GM12878 (cell line): ENCODE measurements at regions not wholly inside any gene's neighbourhood (a gene's known extent, or its start where the extent isn't known, plus 50 kb on each side); places are given as distances from the start of the nearest gene placed in this dataset.

Experiments
- ASH2L ChIP-seq: fragments of 300-600, 200-600 bp; sonication (generic); IDR thresholded peaks from 2 replicates; pipeline ENCODE4 v1.6.1; 2017; ENCODE audit warnings: low read depth, mild to moderate bottlenecking, borderline replicate concordance
- EED ChIP-seq: sonication (generic); IDR thresholded peaks from 2 replicates; pipeline ENCODE4 v1.6.1; 2016; ENCODE audit warnings: antibody characterized with exemption, low read depth
- GATAD2B ChIP-seq: fragments of 450-650 bp; conservative IDR thresholded peaks from 2 replicates; pipeline ENCODE4 v1.6.1; 2017; ENCODE audit warnings: low read depth, mild to moderate bottlenecking, moderate library complexity
- JUNB ChIP-seq: IDR thresholded peaks from 2 replicates; pipeline ENCODE4 v1.6.1; 2016; ENCODE audit warnings: antibody characterized with exemption, mild to moderate bottlenecking
- MEF2B ChIP-seq: fragments of 450-650 bp; IDR thresholded peaks from 2 replicates; pipeline ENCODE4 v1.6.1; 2018; ENCODE audit warnings: mild to moderate bottlenecking, moderate library complexity; ENCODE audit not compliant: partially characterized antibody, poor library complexity, severe bottlenecking
- NKRF ChIP-seq: fragments of 450-650 bp; conservative IDR thresholded peaks from 2 replicates; pipeline ENCODE4 v1.6.1; 2017; ENCODE audit warnings: mild to moderate bottlenecking, moderate library complexity
- PML ChIP-seq: IDR thresholded peaks from 2 replicates; pipeline ENCODE4 v1.6.1; 2012; ENCODE audit warnings: low read length, inconsistent platforms
- POU2F2 ChIP-seq: IDR thresholded peaks from 3 replicates; pipeline ENCODE4 v1.6.1; 2011; ENCODE audit warnings: low read depth, mild to moderate bottlenecking, low read length, borderline replicate concordance
- PRDM15 ChIP-seq: fragments of 450-650 bp; formaldehyde crosslinking; IDR thresholded peaks from 2 replicates; pipeline ENCODE4 v1.4.0; 2020; ENCODE audit warnings: mild to moderate bottlenecking, moderate library complexity
- RELA ChIP-seq: fragments of 450-650 bp; IDR thresholded peaks from 2 replicates; pipeline ENCODE4 v1.8.0; 2014; ENCODE audit warnings: borderline replicate concordance; ENCODE audit not compliant: partially characterized antibody
- SMAD1 ChIP-seq: fragments of 450-650 bp; IDR thresholded peaks from 2 replicates; pipeline ENCODE4 v1.6.1; 2018; ENCODE audit warnings: mild to moderate bottlenecking, low read depth; ENCODE audit not compliant: partially characterized antibody
- SREBF2 ChIP-seq: IDR thresholded peaks from 2 replicates; pipeline ENCODE4 v1.6.1; 2012; ENCODE audit warnings: mild to moderate bottlenecking, low read length
- TF ChIP-seq, protein P1 (sequence below): IDR thresholded peaks from 2 replicates; pipeline ENCODE4 v1.6.1; 2011; ENCODE audit warnings: borderline replicate concordance, low read depth, mild to moderate bottlenecking, moderate library complexity, low read length; ENCODE audit not compliant: insufficient read depth, poor library complexity, severe bottlenecking

DNA sequence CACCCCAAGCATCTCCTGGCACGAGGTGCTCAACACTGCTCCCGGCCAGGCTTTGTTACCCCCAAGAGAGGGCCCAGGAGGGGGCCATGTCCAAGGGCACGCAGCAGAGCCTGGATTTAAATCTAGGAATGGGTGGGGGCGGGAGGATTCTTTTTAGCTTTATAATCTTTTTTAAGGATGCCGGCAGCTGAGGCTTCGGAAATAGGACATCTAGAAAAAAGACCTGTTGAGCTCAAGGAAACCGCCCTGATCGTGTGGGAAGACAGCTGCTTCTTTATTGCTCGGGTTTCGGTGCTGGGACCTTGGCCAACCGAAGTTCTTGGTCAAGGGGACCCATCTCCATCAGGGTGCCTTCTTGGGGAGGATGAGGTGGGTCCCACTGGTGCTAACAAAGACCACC, 317.9 kb downstream of the CTTN start (continued):
- TF ChIP-seq PRDM15 (CRISPR knock-in tag): no peak
- no peak for TF ChIP-seq RELA
- no peak for TF ChIP-seq GATAD2B
- TF ChIP-seq PML: no peak
- no peak for TF ChIP-seq POU2F2
- TF ChIP-seq, protein P1, sequence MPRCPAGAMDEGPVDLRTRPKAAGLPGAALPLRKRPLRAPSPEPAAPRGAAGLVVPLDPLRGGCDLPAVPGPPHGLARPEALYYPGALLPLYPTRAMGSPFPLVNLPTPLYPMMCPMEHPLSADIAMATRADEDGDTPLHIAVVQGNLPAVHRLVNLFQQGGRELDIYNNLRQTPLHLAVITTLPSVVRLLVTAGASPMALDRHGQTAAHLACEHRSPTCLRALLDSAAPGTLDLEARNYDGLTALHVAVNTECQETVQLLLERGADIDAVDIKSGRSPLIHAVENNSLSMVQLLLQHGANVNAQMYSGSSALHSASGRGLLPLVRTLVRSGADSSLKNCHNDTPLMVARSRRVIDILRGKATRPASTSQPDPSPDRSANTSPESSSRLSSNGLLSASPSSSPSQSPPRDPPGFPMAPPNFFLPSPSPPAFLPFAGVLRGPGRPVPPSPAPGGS: no peak
- no peak for TF ChIP-seq JUNB
- TF ChIP-seq ASH2L: no peak
- TF ChIP-seq EED: no peak
- no peak for TF ChIP-seq SREBF2
- TF ChIP-seq NKRF: no peak
- TF ChIP-seq SMAD1: no peak
- TF ChIP-seq MEF2B: no peak
